GM12878 (cell line): ENCODE measurements at regions not wholly inside any gene's neighbourhood (a gene's known extent, or its start where the extent isn't known, plus 50 kb on each side); places are given as distances from the start of the nearest gene placed in this dataset.

Experiments
- CEBPB ChIP-seq, 2 experiments: fragments of 150-350 bp in 1 of 2; IDR thresholded peaks; 2 replicates each; pipeline ENCODE4 v1.6.1; 2012 to 2014; ENCODE audit warnings: low read depth in 2 of 2, low read length in 2 of 2, borderline replicate concordance in 1 of 2, inconsistent platforms in 1 of 2
- PAX5 ChIP-seq: IDR thresholded peaks from 2 replicates; pipeline ENCODE4 v1.6.1; 2011; ENCODE audit warnings: low read depth, low read length, borderline replicate concordance
- PML ChIP-seq: IDR thresholded peaks from 2 replicates; pipeline ENCODE4 v1.6.1; 2012; ENCODE audit warnings: low read length, inconsistent platforms
- POLR2A ChIP-seq: IDR thresholded peaks from 2 replicates; pipeline ENCODE4 v1.6.1; 2011; ENCODE audit warnings: low read depth, mild to moderate bottlenecking, low read length
- RBBP5 ChIP-seq: fragments of 200-600 bp; sonication (generic); conservative IDR thresholded peaks from 2 replicates; pipeline ENCODE4 v1.6.1; 2016
- RCOR1 ChIP-seq: conservative IDR thresholded peaks from 2 replicates; pipeline ENCODE4 v1.6.1; 2012; ENCODE audit warnings: low read depth, low read length, improper control_type of control experiment
- SRF ChIP-seq, 2 experiments: IDR thresholded peaks; 2 replicates each; pipeline ENCODE4 v1.6.1; 2011; ENCODE audit warnings: low read depth in 2 of 2, low read length in 2 of 2, mild to moderate bottlenecking in 1 of 2, moderate library complexity in 1 of 2
- YY1 ChIP-seq: IDR thresholded peaks from 2 replicates; pipeline ENCODE4 v1.6.1; 2011; ENCODE audit warnings: low read depth, mild to moderate bottlenecking, low read length
- ZNF274 ChIP-seq: IDR thresholded peaks from one replicate; pipeline ENCODE4 v1.8.0; 2011; ENCODE audit not compliant: insufficient read length, insufficient read depth
- TF ChIP-seq, protein P1 (sequence below): fragments of 450-650 bp; IDR thresholded peaks from 2 replicates; pipeline ENCODE4 v1.6.1; 2017; ENCODE audit warnings: mild to moderate bottlenecking
- TF ChIP-seq, protein P2 (sequence below), 3 experiments: IDR thresholded peaks in 2 of 3; conservative IDR thresholded peaks in 1 of 3; 2 replicates each; pipeline ENCODE4 v1.5.1; 2011; ENCODE audit warnings: low read depth in 3 of 3, low read length in 3 of 3, mild to moderate bottlenecking in 3 of 3, control low read depth in 2 of 3, moderate library complexity in 2 of 3, inconsistent platforms in 1 of 3, mixed read lengths in 1 of 3; ENCODE audit not compliant: control insufficient read depth in 2 of 3, insufficient read depth in 1 of 3; ENCODE audit errors: extremely low read depth in 1 of 3

DNA sequence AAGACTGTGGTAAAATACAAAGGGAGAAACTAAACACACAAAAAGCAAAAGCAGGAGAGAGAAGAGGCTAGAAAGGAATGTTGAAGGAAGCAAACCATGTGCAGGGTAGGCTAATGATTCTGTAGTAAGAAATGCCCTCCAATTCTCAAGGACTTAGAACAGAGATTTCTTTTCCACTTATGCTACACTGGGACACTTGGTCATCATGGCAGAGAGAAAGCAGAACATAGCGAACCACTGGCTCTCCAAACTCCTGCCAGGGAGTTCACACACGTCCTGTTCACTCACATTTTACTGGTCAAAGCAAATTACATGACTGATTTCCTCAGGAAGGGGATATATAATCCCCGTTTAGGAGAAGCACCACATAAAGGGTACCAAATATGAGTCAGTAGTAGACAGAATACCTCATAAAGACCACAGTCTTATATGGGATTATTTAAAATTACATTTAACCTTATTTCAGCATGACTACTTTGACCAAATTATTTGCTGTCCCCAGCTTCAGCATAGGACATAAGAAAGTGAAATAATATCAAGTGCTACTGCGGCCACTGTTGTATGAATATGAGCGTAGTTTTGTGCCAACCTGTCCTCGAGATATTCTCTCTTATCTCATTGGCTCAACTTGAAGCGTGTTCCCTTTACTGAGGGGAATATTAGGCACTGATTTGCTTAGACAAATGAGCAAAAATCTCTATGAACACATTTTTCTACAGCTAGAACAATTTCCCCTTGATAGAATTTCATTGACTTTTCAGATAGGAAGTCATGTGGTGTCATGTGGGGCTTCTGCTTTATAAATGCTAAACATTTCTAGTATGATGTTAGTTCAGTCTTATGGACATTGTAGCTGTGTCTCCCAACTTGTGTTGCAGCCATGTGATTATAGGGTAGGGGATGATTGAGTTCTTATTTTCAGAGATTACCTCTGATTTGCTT lies 81.7 kb downstream of the FAM161A start:
- TF ChIP-seq RCOR1: no peak
- TF ChIP-seq, protein P1, sequence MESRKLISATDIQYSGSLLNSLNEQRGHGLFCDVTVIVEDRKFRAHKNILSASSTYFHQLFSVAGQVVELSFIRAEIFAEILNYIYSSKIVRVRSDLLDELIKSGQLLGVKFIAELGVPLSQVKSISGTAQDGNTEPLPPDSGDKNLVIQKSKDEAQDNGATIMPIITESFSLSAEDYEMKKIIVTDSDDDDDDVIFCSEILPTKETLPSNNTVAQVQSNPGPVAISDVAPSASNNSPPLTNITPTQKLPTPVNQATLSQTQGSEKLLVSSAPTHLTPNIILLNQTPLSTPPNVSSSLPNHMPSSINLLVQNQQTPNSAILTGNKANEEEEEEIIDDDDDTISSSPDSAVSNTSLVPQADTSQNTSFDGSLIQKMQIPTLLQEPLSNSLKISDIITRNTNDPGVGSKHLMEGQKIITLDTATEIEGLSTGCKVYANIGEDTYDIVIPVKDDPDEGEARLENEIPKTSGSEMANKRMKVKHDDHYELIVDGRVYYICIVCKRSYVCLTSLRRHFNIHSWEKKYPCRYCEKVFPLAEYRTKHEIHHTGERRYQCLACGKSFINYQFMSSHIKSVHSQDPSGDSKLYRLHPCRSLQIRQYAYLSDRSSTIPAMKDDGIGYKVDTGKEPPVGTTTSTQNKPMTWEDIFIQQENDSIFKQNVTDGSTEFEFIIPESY: no peak
- TF ChIP-seq, protein P2, sequence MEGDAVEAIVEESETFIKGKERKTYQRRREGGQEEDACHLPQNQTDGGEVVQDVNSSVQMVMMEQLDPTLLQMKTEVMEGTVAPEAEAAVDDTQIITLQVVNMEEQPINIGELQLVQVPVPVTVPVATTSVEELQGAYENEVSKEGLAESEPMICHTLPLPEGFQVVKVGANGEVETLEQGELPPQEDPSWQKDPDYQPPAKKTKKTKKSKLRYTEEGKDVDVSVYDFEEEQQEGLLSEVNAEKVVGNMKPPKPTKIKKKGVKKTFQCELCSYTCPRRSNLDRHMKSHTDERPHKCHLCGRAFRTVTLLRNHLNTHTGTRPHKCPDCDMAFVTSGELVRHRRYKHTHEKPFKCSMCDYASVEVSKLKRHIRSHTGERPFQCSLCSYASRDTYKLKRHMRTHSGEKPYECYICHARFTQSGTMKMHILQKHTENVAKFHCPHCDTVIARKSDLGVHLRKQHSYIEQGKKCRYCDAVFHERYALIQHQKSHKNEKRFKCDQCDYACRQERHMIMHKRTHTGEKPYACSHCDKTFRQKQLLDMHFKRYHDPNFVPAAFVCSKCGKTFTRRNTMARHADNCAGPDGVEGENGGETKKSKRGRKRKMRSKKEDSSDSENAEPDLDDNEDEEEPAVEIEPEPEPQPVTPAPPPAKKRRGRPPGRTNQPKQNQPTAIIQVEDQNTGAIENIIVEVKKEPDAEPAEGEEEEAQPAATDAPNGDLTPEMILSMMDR (IDR thresholded peaks at IDR 0.05 in 2 of 3, conservative IDR thresholded peaks at IDR 0.05 in 1 of 3; ENCODE audit: control insufficient read depth in 2 of 3, extremely low read depth in 1 of 3, insufficient read depth in 1 of 3, low read depth in 3 of 3, low read length in 3 of 3): no peak
- no peak for TF ChIP-seq YY1
- TF ChIP-seq ZNF274: no peak
- TF ChIP-seq RBBP5: no peak
- TF ChIP-seq PAX5: no peak
- no peak for TF ChIP-seq POLR2A
- TF ChIP-seq PML: no peak
- TF ChIP-seq SRF (IDR thresholded peaks at IDR 0.05; ENCODE audit: low read depth in 2 of 2, low read length in 2 of 2): no peak
- TF ChIP-seq CEBPB (IDR thresholded peaks at IDR 0.05; ENCODE audit: borderline replicate concordance in 1 of 2, low read depth in 2 of 2, low read length in 2 of 2): no peak
